NCI-H1694 (cell line): ENCODE measurements at regions not wholly inside any gene's neighbourhood (a gene's known extent, or its start where the extent isn't known, plus 50 kb on each side); places are given as distances from the start of the nearest gene placed in this dataset.
"Not testable (repeated sequence)": the region's sequence is repeated elsewhere in the genome, so short reads cannot be mapped to it uniquely, and the experiment has no call there.

Experiments used
- DNase-seq: peaks from one replicate; lab custom pipeline; 2025; lab: John Stamatoyannopoulos, UW

- DNase-seq, result no peak
Measured at GRCh38 chr15:38002883-38003477, 68.5 kb downstream of the TMCO5A start.

- DNase-seq, result no peak
Measured at GRCh38 chr15:38004218-38004861, 69.9 kb downstream of the TMCO5A start.

- no peak for DNase-seq
Measured at GRCh38 chr15:38005953-38006808, 71.7 kb downstream of the TMCO5A start.

GRCh38 chr15:38010395-38010794 is 76.0 kb downstream of the TMCO5A start:
- DNase-seq, result no peak

GRCh38 chr15:38012894-38013293 is 78.5 kb downstream of the TMCO5A start:
- no peak for DNase-seq

- no peak for DNase-seq
Measured at GRCh38 chr15:38017721-38018120, 83.3 kb downstream of the TMCO5A start.

GRCh38 chr15:38019066-38019465 is 84.6 kb downstream of the TMCO5A start:
- no peak for DNase-seq

GRCh38 chr15:38021259-38021658 is 86.8 kb downstream of the TMCO5A start:
- no peak for DNase-seq

GRCh38 chr15:38024293-38025091 is 90.1 kb downstream of the TMCO5A start:
- DNase-seq, result no peak

GRCh38 chr15:38025656-38026055 is 91.2 kb downstream of the TMCO5A start:
- not testable (repeated sequence) for DNase-seq

GRCh38 chr15:38028869-38029268 is 94.4 kb downstream of the TMCO5A start:
- DNase-seq, result no peak

GRCh38 chr15:38029736-38030135 is 95.3 kb downstream of the TMCO5A start:
- DNase-seq, result no peak

- DNase-seq, result no peak
Measured at GRCh38 chr15:38030609-38031008, 96.2 kb downstream of the TMCO5A start.

- DNase-seq, result no peak
Measured at GRCh38 chr15:38035701-38036100, 101.3 kb downstream of the TMCO5A start.

GRCh38 chr15:38036790-38037338 is 102.4 kb downstream of the TMCO5A start:
- no peak for DNase-seq

GRCh38 chr15:38038659-38039442 is 104.4 kb downstream of the TMCO5A start:
- no peak for DNase-seq

GRCh38 chr15:38040615-38041014 is 106.2 kb downstream of the TMCO5A start:
- no peak for DNase-seq

- DNase-seq, result no peak
Measured at GRCh38 chr15:38041576-38041975, 107.1 kb downstream of the TMCO5A start.

- DNase-seq, result no peak
Measured at GRCh38 chr15:38042211-38042610, 107.8 kb downstream of the TMCO5A start.

GRCh38 chr15:38042707-38043445 is 108.4 kb downstream of the TMCO5A start:
- DNase-seq, result no peak
